NCI-H1930 (cell line): ENCODE measurements at regions not wholly inside any gene's neighbourhood (a gene's known extent, or its start where the extent isn't known, plus 50 kb on each side); places are given as distances from the start of the nearest gene placed in this dataset.
"Not testable (repeated sequence)": the region's sequence is repeated elsewhere in the genome, so short reads cannot be mapped to it uniquely, and the experiment has no call there.

Experiments used
- DNase-seq, 2 experiments: peaks; one replicate each; lab custom pipeline; 2025; lab: John Stamatoyannopoulos, UW

DNA sequence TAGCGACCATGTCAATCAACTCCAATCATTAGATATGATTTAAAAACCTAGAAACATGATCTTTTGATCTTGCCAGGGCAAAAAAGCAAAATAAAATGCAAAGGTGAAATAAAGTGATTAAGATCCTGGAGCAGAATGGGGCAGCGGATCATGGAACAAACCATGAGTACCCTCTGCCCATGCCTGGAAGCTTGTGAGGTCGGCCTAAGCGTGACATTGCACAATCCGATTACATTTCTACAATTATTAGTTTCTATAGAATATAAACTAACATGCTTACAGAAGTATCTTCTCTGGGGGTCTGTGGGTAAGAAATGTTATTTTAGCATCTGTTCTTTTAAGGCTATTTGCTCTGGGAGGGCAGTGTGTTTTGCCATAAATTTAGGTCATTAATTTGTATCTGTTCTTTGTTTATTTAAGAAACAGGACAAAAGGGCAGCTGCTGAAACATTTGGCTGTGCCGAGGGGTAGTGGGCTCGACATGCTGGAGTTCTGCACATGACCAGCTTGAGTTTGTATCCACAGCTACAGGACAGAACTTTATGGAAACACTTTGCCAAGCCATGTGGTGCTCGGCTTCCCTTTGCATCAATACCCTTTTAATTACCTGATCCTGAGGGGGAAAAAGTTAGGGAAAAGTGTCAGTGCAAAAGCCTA lies 55.9 kb downstream of the ZBTB18 start:
- peak; percentile 41 to 44 for DNase-seq

DNA sequence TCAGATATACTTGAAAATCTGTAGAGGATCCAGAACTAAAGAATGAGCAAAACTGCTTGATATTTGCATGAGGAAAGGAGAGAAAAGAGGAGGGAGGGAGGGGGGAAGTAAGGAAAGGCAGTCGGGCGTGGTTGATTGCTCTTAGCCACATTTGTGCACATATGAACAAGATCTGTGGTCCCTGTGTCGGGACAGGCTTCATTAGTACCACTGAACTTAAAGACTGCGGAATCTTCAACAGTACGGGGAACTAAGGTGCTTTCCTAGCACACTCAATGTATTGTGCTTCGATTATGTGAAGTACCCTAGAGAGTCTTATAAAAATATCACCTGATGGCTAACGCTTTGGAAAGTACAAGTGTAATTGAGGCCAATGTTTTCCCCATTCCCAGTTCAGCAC lies 59.9 kb downstream of the ZBTB18 start:
- no peak for DNase-seq

DNA sequence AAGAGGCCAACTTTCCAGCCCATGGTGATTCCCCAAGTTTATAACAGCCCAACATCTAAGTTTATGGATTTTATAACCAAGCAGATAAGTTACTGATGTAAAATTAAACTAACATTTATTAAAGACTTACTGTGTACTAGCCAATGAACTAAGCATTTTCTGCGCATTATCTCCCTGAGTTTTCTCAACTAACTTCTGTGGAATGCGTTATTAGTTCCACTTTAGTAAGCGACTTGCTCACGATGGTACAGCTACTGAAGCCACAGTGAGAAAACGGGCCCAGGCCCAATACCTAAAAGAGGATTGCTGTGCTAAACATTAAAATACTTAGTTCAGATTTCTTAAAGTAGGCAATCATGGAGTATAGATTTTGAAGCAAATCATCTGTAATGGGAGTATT lies 61.0 kb downstream of the ZBTB18 start:
- no peak for DNase-seq

DNA sequence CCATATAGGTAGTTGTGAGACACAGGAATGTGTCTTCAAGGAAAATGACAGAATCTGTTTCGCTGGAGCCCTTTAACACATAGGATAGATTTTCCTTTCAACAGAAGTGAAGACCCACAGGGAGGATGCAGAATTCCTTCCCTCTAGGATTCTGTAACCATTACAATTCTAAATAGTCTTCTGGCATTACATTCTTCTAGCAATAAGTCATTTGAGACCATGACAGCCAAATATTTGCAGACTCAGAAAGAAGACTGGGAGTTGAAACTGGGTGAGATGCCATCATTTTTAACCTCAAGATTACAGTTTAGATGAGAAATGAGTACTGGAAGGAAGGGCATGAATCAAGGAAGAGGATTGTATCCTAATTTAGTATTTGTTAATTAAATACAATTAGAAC lies 61.6 kb downstream of the ZBTB18 start:
- DNase-seq, result no peak

DNA sequence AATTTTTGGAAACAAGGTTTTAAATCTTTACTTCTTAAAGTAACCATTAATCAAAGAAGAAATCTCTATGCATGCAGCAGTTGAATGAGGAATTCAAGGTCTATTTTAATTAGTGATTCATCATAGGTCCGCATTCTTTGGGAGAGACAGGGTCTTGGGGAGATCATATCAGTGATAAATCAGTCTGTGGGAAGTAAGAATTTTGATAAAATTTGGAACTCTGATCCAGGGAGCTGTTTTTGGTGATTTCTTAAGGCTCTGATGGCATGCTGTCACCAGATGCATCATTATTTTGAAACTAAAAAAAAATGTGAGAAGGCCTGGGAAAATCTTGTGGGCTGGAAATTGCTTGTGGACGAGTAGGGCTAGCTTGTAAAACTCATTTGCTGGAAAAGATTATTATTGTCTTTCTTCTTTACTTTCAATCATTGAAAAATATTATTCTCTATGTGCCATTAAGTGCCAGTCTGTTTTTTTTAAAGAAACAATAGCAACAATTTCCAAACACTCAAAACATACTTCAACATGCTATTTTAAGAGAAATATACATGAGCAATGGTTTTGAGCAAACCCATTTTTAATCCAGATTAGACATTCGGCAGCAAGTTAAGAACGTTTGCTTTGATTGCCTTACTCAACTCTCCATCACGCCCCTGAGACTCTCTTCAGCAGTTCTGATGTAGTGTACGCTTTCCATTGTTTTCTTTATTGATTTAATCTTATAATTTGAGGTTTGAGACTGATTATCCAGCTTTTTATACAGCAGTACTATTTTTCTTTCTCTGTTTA lies 62.6 kb downstream of the ZBTB18 start:
- DNase-seq, result no peak

DNA sequence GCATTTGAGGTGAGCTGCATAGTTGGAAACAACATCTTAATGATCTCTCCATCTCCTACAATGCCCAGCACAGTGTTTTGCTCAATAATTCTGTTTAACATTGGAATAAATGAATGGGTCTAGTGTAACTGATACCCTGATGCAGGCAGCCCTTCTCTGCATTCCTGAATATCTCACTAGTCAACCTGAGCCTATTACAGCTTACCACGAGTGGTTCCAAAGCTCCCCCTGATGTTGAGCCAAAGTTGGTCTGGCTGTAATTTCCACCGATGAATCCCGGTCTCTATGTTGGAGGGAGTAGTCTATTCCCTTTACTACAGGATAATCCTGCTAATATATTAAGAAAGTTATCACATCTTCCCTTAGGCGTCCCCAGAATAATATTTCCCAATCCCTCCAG lies 63.8 kb downstream of the ZBTB18 start:
- no peak for DNase-seq

DNA sequence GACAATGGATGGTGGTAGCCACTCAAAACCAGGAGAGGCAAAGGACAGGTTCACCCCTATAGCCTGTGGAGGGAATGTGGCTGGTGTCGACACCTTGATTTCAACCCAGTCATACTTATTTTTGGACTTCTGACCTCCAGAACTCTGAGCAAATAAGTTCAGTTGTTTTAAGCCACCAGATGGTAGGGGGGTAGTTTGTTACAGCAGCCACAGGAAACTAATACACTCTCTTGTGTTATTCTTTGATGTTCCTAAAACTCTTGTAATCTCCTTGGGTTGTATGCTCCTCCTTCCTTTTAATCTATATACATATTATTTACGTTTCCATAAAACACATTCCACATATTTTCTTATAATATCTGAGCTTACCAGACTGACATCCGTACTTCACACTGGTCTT lies 65.9 kb downstream of the ZBTB18 start:
- DNase-seq, result no peak

DNA sequence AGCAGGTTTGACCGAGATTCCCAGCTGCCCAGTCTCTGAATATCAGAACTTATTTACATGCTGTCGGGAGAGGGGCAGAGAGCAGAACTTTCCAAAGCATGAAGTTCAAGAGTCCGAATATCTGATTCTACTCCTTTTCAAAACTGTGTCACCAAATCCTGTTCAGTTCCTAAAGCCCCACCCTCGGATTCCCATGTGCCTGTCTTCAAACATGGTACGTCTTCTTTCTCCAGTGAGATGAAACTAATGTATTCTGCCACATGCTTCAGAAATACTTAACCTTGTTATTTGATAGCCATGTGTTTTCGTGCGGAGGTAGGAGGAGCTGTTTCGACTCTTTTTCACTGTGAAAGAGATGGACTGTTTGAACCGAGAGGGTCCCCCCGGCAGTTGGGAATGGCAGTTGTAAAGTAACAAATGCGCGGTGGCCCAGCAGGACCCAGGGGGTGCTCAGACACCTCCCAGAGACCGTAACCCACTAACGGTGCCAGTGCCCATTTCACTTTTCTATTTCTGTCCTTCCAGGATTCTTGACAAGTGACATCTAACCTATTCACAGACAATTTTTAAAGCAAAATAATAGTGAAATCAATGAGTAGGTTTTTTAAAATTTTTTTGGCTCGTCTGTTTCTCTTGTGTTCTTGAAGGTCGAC lies 67.2 kb downstream of the ZBTB18 start:
- no peak for DNase-seq

DNA sequence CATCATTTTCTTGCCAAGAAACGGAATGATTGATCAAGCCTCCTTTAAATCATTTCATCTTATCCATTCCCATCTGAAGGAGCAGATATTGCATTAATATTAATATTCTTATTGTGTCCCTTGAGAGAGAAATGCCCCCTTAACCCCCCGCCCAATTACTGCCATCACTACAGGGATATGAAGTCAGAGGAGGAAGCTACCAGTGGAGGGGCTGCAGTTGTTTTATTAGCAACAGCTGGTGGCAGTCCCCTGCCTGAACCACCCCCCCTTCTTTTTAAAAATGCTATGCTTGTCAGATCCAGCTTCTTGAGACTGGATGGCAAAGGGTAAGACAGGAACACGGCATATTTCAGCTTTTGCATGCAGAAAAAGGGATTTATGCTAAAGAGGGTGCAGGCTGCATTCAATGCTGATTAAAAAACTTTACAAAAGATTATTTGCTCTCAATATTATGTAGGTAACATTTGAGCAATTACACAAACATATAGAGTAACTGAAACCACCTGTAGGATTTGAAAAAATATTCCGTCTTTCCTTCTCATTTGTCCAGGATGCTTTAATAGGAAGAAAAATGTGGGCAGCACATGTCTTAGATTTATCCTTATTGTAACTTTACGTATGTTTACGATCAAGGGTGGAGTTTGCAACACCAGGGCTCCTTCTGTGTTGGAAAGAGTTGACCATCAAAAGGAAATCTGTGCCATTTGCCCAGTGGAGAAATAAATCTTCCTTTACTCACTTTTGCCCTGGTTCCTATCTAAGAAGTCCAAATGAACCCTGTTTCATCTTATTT lies 77.7 kb downstream of the ZBTB18 start:
- no peak for DNase-seq

DNA sequence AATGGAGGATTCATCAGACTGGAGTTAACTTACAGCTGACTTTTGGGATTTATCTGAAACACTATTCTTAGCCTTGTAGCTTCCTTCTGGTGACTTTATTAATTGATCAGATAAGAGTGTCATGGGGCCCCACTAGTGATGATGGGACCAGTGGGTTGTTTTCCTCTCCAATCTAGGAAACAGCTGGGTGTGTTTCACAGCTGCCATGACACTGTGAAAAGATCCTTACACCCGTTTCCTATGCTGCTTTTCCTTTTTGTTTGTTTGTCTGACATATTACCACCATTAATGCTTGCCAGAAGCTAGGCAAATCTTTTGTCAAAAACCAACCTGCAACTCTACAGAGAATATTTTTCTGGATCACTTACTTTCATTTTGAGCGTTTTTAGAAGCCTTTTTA lies 86.2 kb downstream of the ZBTB18 start:
- no peak for DNase-seq

DNA sequence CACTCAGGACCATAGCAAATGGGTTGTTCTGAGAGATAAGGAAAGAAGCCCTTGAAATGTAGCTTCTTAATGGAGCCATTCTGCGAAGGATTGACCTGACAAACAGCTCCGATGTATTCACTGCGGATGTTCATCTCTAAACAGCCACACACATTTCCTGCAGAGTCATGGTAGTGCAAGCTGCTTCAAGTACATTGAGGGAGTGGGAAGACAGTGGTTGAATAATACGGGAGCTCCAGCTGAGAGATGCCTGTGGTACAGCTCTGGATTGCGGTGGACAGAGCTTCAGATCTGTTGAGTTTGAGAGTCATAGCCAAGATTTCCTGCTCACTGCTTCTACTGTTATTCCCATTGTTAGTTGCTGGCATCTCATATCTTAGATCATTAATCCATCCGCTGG lies 86.6 kb downstream of the ZBTB18 start:
- no peak for DNase-seq

DNA sequence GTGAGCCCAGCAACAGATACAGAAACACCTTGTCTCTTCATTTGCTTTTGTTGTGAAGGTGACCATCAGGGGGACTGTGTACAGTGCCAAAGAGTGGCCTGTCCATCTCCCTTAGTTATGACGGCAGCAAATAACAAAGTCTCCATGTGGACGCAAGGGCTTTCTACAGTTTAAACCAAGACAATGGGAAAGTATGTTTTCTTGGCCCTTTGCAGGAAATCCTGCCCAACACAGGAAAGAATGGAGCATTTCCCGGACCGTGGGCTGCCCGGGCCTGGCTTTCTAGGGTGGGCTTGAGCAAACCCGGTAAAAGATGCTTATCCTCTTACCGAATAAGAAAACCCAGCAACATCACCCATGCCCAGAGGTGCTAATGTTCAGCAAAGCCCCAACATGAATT lies 87.3 kb downstream of the ZBTB18 start:
- no peak for DNase-seq

DNA sequence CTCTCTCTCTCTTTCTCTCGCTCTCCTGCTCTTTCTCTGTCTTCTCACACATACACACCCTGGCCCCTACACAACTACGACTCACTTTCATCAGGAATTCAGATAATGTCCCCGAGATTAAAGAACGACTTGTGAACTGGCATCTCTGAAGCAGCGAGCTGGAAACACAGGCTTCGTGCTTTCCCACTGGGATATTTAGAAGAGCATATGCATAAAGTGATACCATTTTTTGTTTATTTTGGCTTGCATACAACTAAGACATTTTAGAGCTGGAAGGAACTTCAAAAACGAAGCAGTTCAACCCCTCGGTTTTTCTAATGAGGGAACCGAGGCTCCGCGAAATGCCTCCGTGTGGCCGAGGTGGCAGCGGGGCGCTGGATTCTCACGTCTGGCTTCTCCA lies 88.6 kb downstream of the ZBTB18 start:
- DNase-seq, result no peak

DNA sequence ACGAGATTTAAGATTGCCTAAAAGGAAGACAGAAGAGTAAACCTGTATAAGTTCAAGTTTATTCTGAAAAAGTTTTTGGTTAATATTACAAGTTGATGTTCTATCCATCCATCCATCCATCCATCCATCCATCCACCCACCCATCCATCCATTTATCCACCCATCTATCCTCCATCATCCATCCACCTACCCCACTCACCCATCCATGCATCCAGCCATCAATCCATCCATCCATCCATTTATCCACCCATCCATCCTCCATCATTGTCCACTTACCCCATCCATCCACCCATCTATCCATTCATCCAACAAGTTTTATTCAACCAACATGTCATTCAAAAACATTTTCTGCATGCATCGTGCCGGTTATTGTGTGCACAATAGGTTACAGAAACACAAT lies 89.3 kb downstream of the ZBTB18 start:
- no peak for DNase-seq

DNA sequence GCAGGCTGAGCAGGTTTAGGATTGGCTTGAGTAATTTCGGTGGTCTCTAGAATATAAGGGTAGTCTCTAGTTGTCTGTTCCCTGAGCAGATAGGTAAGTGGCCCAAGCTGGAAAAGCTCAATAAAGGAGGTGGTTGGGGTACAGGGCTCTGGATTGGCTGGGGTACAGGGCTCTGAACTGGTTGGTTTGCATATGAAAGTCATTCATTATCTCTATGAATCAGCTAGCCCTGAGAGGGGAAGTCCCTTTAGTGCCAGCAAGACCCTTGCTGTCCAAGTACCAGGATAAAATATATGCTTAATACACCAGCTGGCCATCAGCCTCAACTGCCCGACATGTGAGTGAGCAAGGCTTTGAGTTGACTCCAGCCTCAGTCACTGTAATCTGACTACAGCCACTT lies 93.0 kb downstream of the ZBTB18 start:
- no peak for DNase-seq

DNA sequence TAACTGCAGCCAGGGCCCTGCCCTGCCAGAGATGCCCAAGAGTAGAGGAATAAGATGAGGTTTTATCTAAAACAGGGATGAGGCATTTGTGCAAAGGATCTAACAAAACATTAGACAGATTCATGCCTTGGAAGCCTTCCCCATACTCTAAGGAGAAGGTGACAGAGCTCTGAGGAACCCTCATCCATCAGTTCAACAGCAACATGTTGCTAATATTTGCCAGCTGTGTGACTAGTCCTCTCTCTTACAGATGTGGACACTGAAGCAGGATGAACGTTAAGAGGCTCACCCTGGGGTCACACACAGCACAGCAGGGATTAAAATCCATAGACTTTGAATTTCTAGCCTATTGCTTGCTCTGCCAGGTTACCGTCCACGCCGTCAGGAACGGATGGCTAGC lies 99.0 kb downstream of the ZBTB18 start:
- DNase-seq, result no peak

DNA sequence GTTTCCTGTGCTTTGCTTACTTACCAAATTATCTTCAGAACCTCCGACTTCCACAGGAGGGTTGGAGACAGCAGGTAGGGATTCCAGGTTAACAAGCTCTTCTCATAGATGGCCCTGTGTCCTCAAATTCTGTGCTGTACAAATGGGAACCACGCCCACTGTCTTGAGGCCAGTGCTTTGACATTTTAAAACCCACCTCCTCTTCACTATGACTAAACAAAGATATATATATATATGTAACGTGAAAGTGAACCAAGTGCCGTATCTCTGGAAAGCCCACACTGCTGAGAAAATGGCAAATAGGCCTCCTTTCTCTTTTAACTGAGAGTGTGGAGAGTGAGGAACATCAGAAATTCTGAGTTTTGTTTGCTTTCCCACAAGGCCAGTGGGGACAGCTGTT lies 99.6 kb downstream of the ZBTB18 start:
- DNase-seq, result no peak

DNA sequence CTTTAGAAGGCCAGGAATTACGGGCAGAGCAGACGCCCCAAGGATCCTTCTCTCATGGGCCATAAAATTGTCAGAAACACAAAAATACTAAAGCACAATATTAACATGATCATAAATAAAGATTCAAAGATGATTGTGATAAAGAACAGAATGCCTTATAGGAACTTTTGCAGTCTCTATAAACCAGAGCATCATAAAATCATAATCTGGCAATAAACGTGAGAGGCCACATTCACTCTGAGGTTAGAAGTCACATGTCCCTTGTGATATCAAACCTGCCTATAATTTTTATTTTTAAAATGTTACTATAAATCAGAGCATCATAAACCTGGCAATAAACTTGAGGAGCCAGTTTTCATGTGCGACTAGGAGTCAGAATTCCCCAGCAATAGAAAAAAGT lies 100.5 kb downstream of the ZBTB18 start:
- DNase-seq, result no peak

DNA sequence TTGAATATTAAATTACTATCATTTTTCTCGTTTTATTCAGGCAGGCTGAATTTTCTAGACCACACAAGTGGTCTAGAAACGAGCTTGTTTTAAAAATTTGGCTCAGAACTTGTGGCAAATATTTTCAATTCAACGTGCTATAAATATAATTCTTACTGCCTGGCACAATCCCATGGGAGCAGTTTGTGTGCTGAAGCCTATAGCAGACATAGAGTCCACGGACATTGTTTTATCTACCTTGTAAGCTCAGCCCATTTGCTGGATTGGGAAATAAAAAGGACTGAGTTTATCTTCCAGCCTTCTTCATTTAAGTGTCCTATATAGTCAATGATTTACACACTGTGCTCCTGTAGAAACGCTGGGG lies 103.4 kb downstream of the ZBTB18 start:
- no peak for DNase-seq

DNA sequence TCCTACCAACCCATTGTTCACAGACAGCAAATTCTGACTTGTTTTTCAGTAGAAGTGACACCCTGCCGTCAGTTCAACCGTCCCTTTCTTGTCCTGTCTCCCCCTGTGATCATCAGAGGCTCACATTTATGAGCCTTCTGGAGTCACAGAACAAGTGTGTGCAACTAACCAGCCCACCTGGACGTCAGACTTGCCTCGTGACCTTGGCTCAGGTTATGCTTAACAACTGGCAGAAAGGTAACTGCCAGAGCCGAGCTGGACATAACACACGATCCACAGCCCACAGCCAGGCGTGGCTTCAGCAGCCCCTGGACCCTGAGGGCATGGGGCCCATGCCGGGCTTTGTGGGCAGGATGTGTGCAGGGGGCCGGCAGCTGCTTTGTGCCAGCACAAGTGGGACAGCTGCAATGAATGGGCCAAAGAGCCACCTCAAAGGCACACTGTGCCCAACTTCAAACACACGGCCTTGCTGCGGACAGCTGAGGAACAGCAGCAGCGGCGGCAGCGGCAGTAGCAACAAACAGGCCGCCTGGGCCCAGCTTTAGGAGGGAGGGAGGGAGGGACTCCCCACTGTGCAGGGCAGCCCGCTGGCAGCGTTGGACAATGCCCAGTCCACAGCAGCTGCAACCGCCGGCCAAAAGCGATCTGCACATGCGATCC lies 103.9 kb downstream of the ZBTB18 start:
- DNase-seq, result no peak

DNA sequence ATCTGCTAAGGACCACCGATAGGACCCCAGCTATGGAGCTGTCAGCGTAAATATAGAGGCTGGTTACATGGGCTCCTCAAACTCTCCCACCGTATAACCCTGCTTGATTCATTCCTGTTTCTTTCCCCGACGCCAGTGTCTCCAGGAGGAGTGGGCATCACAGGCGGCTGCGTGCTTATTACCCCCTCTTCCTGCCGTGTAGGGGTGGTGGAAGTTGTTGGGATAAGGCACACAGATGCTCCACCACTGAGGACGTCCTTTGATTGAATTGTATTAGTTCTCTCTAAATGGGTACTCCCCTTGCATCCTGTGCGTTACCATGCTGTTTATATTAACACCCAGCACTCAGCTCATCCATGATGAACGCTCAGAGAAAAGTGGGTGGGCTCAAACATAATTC lies 104.6 kb downstream of the ZBTB18 start:
- no peak for DNase-seq

DNA sequence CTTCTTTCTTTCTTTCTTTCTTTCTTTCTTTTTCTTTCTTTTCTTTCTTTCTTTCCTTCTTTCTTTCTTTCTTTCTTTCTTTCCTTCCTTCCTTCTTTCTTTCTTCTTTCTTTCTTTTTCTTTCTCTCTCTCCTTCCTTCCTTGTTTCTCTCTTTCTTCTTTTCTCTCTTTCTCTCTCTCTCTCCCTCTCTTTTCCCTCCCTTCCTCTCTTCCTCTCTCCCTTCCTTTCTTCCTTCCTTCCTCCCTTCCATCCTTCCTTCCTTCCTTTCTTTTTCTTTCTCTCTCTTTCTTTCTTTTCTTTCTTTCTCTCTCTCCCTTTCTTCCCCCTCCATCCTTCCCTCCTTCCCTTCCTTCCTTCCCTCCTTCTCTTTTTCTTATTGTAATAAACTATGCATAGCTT lies 105.5 kb downstream of the ZBTB18 start:
- not testable (repeated sequence) for DNase-seq
